Tibial nerve (tissue), 4 donors: ENCODE measurements at regions not wholly inside any gene's neighbourhood (a gene's known extent, or its start where the extent isn't known, plus 50 kb on each side); places are given as distances from the start of the nearest gene placed in this dataset.

Experiments
- DNase-seq, 2 donors: peaks; one replicate each; pipeline ENCODE4 v3.0.0-alpha.2; 2019; ENCODE audit warnings: low spot score in 2 of 2
- H3K27ac ChIP-seq, 4 donors: fragments of 200-600 bp; sonication (generic) in 3 of 4; one replicate each; pipeline ENCODE4 v1.5.1; 2017 to 2019; ENCODE audit warnings: mild to moderate bottlenecking in 1 of 4
- H3K27me3 ChIP-seq, 2 donors: fragments of 200-600 bp; sonication (generic) in 1 of 2; one replicate each; pipeline versions ENCODE4 v1.5.1 to v1.6.0; 2017 to 2019
- H3K36me3 ChIP-seq, 3 donors: fragments of 200-600 bp; sonication (generic); one replicate each; pipeline ENCODE4 v1.5.1; 2018 to 2019
- H3K4me1 ChIP-seq, 4 donors: fragments of 200-600 bp; sonication (generic) in 3 of 4; one replicate each; pipeline ENCODE4 v1.5.1; 2017 to 2019
- H3K4me3 ChIP-seq, 4 donors: fragments of 200-600 bp; sonication (generic) in 3 of 4; one replicate each; pipeline ENCODE4 v1.5.1; 2017 to 2019; ENCODE audit warnings: mild to moderate bottlenecking in 1 of 4, moderate library complexity in 1 of 4
- H3K9me3 ChIP-seq, 4 donors: fragments of 200-600 bp; sonication (generic) in 3 of 4; one replicate each; pipeline ENCODE4 v1.5.1; 2017 to 2019
- EP300 ChIP-seq, 2 donors: sonication (generic); formaldehyde crosslinking; IDR thresholded peaks; one replicate each; pipeline ENCODE4 v1.6.1; 2017; ENCODE audit warnings: antibody characterized with exemption in 2 of 2, mild to moderate bottlenecking in 1 of 2
- POLR2A ChIP-seq, 2 donors: fragments of 450-650 bp; IDR thresholded peaks; one replicate each; pipeline ENCODE4 v1.6.1; 2017; ENCODE audit warnings: antibody characterized with exemption in 2 of 2, mild to moderate bottlenecking in 2 of 2, moderate library complexity in 2 of 2
- WGBS, 2 donors: methylation state at CpG; one replicate each; pipeline ENCODE4 v1.1.5; 2018; 5-methylcytosine and 5-hydroxymethylcytosine counted together
- TF ChIP-seq, protein P1 (sequence below), 5 experiments: fragments of 200-600 bp in 3 of 5; fragments of 450-650 bp in 2 of 5; sonication (generic) in 3 of 5; IDR thresholded peaks; one replicate each; pipeline ENCODE4 v1.5.1; 2016 to 2019; ENCODE audit warnings: antibody characterized with exemption in 5 of 5, mild to moderate bottlenecking in 3 of 5, moderate library complexity in 2 of 5

DNA sequence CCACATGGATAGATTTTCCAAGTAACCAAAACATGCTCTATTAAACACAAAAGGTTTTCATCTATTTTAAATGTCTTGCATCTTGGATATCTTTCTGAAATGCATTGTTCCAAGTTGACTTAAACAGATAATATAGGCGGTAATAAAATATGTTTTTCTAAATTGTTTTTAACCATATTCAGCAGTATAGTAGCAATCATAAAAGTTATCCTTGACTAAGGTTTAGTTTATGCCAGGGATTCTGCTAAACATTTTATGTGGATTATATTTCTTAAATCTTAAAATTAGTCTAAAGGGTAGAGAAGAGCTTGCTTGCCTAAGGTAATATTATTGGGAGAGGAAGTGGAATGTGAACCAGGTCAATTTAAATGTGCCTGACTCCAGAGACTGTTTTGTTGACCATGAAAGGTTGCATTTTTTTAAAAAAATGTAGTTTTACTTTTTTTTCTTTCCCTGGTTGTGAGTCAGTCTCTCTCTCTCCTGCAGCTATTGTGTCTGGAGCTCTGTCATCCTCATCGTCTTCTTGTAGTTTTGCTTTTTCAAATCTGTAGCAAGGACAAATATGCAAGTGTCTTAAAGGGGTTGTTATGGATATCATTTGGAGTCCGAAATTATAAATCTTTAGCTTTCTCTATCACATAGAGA is 309.1 kb upstream of the COL3A1 start:
- Histone ChIP-seq H3K4me1 (peaks cover 0 to 17% (median 0%) of the 10 kb centered on the region in 4 donors), H3K4me3 (no peak overlapping the region)
- DNase-seq: no peak

DNA sequence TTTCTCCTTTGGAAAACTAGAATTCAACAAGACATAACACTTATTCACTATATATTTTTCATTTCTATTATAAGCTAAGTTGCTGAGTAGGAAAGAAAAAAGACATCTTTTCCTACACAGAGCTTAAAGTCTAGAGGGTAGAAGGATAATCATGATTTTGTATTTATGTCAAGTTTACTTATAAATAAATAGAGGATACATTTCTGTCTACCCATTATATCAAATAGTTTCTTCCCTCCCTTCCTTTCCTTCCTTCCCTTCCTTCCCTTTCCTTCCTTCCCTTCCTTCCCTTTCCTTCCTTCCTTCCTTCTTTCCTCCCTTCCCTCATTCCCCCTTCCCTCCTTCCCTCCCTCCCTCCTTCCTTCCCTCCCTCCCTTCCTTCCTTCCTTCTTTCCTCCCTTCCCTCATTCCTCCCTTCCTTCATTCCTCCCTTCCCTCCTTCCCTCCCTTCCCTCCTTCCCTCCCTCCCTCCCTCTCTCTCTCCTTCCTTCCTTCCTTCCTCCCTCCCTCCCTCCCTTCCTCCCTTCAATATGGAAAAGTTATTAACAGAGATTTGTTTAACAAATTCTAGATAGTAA is 308.4 kb upstream of the COL3A1 start:
- Histone ChIP-seq H3K27ac (no peak overlapping the region), H3K4me1 (peaks cover 0 to 17% (median 0%) of the 10 kb centered on the region in 4 donors)
- DNase-seq: no peak

More for the DNA sequence above, 309.1 kb upstream of the COL3A1 start:
- no peak overlapping the region for H3K27ac ChIP-seq
- H3K36me3 ChIP-seq: no peaks in the 10 kb centered on the region
- no peaks in the 10 kb centered on the region for H3K27me3 ChIP-seq
- TF ChIP-seq, protein P1, sequence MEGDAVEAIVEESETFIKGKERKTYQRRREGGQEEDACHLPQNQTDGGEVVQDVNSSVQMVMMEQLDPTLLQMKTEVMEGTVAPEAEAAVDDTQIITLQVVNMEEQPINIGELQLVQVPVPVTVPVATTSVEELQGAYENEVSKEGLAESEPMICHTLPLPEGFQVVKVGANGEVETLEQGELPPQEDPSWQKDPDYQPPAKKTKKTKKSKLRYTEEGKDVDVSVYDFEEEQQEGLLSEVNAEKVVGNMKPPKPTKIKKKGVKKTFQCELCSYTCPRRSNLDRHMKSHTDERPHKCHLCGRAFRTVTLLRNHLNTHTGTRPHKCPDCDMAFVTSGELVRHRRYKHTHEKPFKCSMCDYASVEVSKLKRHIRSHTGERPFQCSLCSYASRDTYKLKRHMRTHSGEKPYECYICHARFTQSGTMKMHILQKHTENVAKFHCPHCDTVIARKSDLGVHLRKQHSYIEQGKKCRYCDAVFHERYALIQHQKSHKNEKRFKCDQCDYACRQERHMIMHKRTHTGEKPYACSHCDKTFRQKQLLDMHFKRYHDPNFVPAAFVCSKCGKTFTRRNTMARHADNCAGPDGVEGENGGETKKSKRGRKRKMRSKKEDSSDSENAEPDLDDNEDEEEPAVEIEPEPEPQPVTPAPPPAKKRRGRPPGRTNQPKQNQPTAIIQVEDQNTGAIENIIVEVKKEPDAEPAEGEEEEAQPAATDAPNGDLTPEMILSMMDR (IDR thresholded peaks at IDR 0.05): no peak
- TF ChIP-seq POLR2A (IDR thresholded peaks at IDR 0.05): no peak
- TF ChIP-seq EP300 (IDR thresholded peaks at IDR 0.05): no peak
- H3K9me3 ChIP-seq: no peaks in the 10 kb centered on the region
- WGBS, 2 donors: 63 to 66% methylated on average over 3 of the region's 3 CpGs

DNA sequence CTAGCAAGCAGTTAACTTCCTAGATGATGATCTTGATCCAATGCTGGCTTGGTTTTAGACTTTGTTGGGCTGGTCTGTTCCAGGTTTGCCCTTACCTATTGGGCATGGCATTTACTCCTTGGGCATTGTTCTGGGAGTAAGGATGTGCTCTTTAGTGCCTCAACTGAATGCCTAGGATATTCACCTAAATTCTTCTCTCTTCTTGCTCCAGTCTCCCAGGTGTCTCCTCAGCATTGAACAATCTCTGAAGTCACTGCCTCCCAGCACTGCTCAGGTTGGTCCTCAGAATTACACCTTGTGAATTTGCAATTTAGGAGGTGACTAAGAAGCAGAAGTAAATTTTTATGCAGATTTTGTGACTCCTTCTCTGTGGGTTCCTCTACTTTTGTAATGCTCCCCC is 307.7 kb upstream of the COL3A1 start:
- no peak overlapping the region for H3K27ac ChIP-seq
- H3K36me3 ChIP-seq: no peaks in the 10 kb centered on the region
- TF ChIP-seq EP300 (IDR thresholded peaks at IDR 0.05): no peak
- TF ChIP-seq POLR2A (IDR thresholded peaks at IDR 0.05): no peak
- TF ChIP-seq, protein P1 (IDR thresholded peaks at IDR 0.05): no peak
- no peak for DNase-seq
- no peak overlapping the region for H3K4me3 ChIP-seq
- H3K9me3 ChIP-seq: no peaks in the 10 kb centered on the region
- no peaks in the 10 kb centered on the region for H3K27me3 ChIP-seq
- peaks cover 0 to 17% (median 0%) of the 10 kb centered on the region in 4 donors for H3K4me1 ChIP-seq

More for the DNA sequence above, 308.4 kb upstream of the COL3A1 start:
- H3K4me3 ChIP-seq: no peak overlapping the region
- H3K36me3 ChIP-seq: no peaks in the 10 kb centered on the region
- no peaks in the 10 kb centered on the region for H3K9me3 ChIP-seq
- no peaks in the 10 kb centered on the region for H3K27me3 ChIP-seq
- TF ChIP-seq POLR2A (IDR thresholded peaks at IDR 0.05) (no peak), EP300 (IDR thresholded peaks at IDR 0.05) (no peak)
- TF ChIP-seq, protein P1 (IDR thresholded peaks at IDR 0.05): no peak

DNA sequence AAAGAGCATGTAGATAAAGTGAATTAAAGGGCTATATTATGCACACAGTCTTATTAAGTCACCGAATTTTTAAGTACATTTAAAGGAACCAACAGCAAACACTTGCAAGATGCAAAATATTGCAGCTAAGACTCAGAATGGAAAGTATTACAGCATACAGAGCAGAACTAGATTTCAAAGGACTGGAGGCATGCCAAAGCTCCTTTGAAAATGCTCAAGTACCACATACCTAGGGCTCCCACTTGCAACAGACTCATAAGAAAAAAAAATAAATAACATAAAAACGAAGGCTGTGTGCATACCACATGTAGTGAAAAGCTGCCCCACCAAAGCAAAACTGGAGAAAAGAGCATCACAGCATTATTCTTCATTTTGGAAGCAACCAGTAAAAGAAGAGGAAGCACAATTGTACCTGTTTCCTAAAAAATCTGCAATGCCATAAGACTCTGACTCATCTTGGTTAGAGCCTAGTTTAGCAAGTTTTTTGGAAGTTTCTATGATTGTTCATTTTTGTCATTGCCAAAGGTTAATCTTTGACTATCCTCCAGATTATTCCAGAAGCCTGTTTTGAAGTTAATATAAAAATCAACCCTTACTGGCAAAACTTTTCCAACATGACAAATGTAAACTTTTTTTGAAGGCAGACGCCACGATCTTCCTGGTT is 306.0 kb upstream of the COL3A1 start:
- peak in 1 of 2 donors; percentile 26 for DNase-seq
- Histone ChIP-seq H3K9me3 (no peaks in the 10 kb centered on the region), H3K27ac (no peak overlapping the region), H3K4me3 (no peak overlapping the region), H3K27me3 (no peaks in the 10 kb centered on the region), H3K4me1 (peaks cover 0 to 17% (median 0%) of the 10 kb centered on the region in 4 donors), H3K36me3 (no peaks in the 10 kb centered on the region)
- TF ChIP-seq POLR2A (IDR thresholded peaks at IDR 0.05) (no peak), EP300 (IDR thresholded peaks at IDR 0.05) (no peak)
- TF ChIP-seq, protein P1 (IDR thresholded peaks at IDR 0.05): no peak
- WGBS, 2 donors: 48 to 61% methylated on average over 4 of the region's 4 CpGs

DNA sequence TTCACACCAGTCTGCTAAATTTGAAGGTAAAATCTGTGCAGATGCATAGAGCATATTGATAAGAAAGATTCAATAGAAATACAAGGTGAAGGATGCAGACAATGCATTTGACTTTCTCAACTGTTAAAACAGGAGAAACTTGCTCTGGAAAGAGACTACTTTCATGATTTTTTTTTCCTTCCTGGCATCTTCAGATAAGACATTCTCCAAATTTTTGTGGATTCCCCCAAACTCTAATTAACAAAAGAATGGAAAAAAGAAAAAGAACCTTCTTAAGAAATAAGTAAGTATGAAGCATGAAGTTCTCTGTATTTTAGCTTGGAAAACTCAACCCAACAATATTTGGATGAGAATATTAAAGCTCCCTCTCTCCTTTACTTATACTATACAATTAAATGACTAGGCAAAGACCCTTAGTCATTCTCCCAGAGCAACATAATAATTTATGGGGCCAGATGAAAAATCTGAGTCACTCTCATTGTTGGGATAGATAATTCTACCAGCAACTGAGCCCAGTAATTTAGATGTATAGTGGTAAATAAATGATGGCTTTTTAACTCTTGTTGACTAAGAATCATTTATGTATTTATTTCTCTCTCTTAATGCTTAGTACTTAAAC is 298.7 kb upstream of the COL3A1 start:
- Histone ChIP-seq H3K4me3 (no peak overlapping the region), H3K27me3 (no peaks in the 10 kb centered on the region), H3K27ac (no peak overlapping the region), H3K36me3 (no peaks in the 10 kb centered on the region), H3K9me3 (no peaks in the 10 kb centered on the region), H3K4me1 (no peaks in the 10 kb centered on the region)
- no peak for TF ChIP-seq POLR2A (IDR thresholded peaks at IDR 0.05)
- no peak for DNase-seq
